ENCODE measurements at regions not wholly inside any gene's neighbourhood (a gene's known extent, or its start where the extent isn't known, plus 50 kb on each side); places are given as distances from the start of the nearest gene placed in this dataset.

DNA sequence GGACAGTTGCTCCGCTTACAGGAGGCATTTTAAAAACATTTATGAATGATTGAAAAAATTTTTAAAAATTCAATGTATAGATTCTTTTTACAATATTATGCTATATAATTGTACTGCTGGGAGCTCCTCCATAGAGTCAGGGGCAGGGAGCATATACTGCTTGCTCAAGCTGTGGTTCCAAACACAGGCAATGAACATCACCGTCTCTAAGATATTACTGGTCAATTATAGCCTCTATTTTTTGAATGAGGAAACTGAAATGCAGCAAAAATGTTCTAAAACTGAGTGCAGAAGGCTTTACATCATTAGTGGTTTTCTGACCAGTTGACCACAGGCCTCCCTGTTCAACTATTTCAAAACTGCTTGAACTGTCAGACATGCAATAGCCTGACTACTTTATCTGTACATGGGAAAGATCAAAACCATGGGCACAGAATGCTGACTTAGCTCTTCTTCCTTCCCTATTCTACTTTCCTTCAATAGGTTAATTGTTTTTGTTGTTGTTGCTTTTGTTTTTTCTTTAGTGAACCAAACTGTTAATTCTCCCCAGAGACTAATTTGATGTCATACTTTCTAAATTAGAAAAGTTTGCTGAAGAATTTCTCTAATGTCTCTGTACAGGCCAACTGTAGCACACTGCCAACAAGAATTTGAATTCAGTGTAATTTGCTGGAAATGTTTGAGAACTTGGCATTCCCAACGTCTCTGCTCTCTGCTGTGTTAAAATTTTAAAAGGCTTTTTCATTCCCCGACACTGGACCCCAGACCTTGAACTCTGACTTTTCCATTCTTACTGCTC lies 107.6 kb upstream of the MPDZ start:
- TF ChIP-seq, protein P1, sequence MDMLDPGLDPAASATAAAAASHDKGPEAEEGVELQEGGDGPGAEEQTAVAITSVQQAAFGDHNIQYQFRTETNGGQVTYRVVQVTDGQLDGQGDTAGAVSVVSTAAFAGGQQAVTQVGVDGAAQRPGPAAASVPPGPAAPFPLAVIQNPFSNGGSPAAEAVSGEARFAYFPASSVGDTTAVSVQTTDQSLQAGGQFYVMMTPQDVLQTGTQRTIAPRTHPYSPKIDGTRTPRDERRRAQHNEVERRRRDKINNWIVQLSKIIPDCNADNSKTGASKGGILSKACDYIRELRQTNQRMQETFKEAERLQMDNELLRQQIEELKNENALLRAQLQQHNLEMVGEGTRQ (IDR thresholded peaks at IDR 0.05): no peak
- no peak for TF ChIP-seq CBX2 (IDR thresholded peaks at IDR 0.05; ENCODE audit: borderline replicate concordance, low read depth)
- TF ChIP-seq, protein P2, sequence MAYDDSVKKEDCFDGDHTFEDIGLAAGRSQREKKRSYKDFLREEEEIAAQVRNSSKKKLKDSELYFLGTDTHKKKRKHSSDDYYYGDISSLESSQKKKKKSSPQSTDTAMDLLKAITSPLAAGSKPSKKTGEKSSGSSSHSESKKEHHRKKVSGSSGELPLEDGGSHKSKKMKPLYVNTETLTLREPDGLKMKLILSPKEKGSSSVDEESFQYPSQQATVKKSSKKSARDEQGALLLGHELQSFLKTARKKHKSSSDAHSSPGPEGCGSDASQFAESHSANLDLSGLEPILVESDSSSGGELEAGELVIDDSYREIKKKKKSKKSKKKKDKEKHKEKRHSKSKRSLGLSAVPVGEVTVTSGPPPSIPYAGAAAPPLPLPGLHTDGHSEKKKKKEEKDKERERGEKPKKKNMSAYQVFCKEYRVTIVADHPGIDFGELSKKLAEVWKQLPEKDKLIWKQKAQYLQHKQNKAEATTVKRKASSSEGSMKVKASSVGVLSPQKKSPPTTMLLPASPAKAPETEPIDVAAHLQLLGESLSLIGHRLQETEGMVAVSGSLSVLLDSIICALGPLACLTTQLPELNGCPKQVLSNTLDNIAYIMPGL (CRISPR knock-in tag; IDR thresholded peaks at IDR 0.05; ENCODE audit: borderline replicate concordance): no peak
- TF ChIP-seq, protein P3, sequence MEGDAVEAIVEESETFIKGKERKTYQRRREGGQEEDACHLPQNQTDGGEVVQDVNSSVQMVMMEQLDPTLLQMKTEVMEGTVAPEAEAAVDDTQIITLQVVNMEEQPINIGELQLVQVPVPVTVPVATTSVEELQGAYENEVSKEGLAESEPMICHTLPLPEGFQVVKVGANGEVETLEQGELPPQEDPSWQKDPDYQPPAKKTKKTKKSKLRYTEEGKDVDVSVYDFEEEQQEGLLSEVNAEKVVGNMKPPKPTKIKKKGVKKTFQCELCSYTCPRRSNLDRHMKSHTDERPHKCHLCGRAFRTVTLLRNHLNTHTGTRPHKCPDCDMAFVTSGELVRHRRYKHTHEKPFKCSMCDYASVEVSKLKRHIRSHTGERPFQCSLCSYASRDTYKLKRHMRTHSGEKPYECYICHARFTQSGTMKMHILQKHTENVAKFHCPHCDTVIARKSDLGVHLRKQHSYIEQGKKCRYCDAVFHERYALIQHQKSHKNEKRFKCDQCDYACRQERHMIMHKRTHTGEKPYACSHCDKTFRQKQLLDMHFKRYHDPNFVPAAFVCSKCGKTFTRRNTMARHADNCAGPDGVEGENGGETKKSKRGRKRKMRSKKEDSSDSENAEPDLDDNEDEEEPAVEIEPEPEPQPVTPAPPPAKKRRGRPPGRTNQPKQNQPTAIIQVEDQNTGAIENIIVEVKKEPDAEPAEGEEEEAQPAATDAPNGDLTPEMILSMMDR (IDR thresholded peaks at IDR 0.05): no peak
- TF ChIP-seq POLR2A (IDR thresholded peaks at IDR 0.05; ENCODE audit: low read length): no peak
- no peak for TF ChIP-seq CHD2 (IDR thresholded peaks at IDR 0.05; ENCODE audit: low read length, partially characterized antibody)
- TF ChIP-seq, protein P4, sequence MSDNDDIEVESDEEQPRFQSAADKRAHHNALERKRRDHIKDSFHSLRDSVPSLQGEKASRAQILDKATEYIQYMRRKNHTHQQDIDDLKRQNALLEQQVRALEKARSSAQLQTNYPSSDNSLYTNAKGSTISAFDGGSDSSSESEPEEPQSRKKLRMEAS (IDR thresholded peaks at IDR 0.05): no peak

All from A549 (cell line).